ENCODE measurements at regions not wholly inside any gene's neighbourhood (a gene's known extent, or its start where the extent isn't known, plus 50 kb on each side); places are given as distances from the start of the nearest gene placed in this dataset.
"Not testable (repeated sequence)": the region's sequence is repeated elsewhere in the genome, so short reads cannot be mapped to it uniquely, and the experiment has no call there.

DNA sequence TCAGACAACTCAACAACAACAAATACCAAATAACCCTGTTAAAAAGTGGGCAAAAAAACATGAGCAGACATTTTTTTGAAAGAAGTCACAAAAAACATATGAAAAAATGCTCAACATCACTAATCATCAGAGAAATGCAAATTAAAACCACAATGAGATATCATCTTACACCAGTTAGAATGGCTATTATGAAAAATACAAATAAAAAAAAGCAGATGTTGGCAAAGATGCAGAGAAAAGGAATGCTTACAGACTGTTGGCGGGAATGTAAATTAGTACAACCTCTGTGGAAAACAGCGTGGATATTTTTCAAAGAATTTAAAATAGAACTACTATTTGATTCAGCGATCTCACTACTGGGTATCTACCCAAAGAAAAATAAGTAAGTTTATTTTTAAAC, 114.0 kb downstream of the SLC38A4 start:
- DNase-seq = no peak

DNA sequence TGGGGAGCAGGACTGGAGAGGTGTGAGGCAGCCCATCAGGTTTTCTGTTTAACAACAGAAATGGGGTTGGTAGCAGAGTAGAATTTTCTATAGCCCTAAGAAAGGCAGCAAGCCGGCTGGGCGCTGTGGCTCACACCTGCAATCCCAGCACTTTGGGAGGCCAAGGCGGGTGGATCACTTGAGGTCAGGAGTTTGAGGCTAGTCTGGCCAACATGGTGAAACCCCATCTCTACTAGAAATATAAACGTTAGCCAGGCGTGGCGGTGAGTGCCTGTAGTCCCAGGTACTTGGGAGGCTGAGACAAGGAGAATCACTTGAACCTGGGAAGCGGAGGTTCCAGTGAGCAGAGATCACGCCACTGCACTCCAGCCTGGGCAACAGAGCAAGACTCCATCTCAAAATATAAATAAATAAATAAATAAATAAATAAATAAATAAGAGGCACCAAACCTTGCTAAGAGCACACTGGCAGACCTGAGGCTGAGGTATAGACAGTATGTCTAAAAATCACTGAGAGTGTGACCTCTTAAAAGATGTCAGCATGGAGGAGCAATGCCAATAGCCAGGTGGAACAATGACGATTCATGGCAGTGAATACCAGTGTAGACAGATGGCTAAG, 115.6 kb downstream of the SLC38A4 start:
- no peak for DNase-seq

DNA sequence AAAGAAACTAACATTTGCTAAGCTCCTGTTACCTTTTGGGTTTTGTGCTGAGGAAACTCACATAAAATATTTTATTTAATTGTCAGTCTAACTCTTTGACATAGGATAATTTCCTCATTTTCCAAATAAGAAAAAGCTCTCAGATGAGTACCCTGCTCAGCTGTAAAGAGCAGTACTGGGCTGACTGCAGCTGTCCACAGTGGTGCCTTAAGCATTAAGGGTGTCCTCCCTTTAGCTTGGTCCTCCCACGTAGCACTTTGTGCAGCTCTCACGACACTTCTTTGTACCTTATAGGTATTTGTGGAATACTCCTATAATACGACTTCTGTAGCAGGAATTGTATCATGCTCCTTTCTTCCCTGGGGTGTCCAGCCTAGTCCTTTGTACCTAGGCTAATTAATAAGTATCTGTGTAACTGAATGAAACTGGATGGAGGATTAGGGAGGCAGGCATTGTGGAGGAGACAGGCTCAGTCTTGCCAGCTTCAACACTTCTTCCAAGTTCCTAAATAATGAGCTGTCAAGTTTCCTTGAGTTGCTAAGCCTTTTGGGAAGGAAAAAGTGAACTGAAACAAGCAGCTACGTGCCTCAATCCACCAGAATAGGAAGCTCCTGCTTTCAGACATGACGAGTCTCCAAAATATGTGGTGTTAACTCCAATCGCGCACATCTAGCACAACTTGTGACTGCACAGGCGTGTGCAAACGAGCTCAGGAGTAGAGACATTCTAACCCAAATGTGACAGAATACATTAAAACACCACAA, 123.0 kb downstream of the SLC38A4 start:
- DNase-seq = peak; percentile 9 to 35

DNA sequence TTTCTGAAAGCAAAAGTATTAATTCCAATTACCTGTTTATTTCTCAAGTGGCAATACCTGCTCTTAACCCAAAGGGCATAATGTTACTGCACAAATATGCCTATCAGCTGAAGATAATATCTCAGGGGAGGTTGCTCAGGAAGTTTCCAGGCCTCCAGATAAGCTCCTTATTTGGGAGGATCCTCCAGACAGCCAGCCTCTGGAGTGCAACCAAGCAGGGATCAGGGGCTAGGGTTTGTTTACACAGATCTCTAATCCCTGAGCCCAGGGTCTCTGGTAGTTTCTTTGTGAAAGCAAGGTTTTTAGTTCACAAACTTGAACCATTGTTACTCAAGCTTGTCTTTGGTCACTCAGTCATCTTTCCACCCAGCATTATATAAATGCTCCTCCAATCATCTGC, 124.4 kb downstream of the SLC38A4 start:
- no peak for DNase-seq

DNA sequence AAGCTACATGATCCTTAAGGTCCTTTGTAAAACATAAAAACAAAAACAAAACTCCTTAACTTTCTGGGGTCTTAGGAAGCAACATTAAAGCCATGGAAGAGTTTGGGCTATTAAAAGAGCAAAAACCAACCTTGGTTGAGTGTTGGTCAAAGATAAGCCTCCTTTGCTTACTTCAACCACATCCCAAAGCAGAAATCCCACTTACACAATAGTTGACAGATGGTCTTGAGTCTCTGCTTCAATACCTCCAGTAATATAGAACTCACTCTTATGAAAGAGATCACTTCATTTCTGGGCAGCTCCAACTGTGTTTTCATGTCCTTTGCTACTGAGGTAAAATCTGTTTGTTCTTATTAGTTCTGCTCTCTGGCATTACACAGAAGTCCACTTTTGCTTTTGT, 125.8 kb downstream of the SLC38A4 start:
- no peak for DNase-seq

DNA sequence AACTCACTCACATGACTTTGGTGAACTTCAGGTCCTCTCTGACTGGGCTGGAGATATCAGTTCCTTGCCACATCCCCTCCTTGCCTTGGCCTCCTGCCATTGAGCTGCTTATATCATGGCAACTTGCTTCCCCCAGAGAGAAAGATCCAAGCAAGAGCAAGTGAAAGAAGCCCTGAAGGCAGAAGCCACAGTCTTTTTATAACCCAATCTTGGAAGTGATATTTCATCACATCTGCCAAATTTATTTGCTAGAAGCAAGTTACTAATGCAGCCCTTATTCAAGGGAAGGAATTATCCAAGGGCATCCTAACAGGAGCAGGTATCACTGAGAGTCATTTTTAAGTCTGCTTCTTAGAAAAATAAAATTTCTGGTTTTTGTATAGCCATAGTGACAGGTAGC, 127.8 kb downstream of the SLC38A4 start:
- no peak for DNase-seq

DNA sequence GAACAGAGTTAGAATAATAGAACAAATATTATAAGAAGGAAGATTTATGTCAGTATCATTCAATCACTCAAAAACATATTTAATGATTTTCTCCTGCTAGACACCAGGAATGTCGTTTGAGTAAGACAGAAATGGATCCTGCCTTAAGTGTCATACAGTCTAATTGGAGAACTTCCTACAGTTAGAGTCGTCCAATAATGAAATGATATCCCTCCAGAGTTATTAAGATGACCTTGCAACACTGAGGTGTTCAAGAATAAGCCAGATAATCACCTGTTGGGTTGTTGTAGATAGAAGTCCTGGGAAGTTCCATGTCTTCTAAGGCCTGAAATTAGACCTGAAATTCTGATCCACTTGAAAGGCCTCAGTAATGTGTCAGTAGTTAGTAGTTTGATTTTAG, 132.3 kb downstream of the SLC38A4 start:
- DNase-seq = no peak

DNA sequence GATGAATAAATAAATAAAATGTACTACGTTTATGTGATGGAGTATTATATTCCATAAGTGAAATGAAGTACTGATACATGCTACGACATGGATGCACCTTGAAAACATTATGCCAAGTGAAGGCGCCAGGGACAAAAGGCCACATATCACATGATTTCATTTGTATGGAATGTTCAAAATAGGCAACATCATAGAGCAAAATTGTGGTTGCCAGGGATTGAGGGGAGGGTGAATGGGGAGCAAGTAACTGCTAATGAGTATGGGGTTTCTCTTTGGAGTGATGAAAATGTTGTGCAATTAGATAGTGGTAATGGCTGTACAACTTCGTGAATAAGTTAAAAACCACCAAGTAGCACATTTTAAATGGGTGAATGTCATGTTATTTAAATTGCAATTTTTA, 132.8 kb downstream of the SLC38A4 start:
- no peak for DNase-seq

DNA sequence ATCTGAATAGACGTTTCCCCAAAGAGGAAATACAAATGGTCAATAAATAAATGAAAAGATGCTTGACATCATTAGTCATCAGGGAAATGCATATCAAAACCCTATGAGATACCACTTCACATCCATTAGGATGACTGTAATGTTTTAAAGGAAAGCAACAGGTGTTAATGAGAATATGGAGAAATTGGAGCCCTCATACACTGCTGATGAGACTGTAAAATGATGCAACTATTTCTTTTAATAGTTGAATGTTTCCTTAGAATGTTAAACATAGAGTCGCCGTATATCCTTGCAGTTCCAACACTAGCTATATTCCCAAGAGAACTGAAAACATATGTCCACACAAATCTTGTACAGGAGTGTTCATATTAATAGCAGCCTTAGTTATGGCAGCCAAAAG, 133.2 kb downstream of the SLC38A4 start:
- DNase-seq = no peak

DNA sequence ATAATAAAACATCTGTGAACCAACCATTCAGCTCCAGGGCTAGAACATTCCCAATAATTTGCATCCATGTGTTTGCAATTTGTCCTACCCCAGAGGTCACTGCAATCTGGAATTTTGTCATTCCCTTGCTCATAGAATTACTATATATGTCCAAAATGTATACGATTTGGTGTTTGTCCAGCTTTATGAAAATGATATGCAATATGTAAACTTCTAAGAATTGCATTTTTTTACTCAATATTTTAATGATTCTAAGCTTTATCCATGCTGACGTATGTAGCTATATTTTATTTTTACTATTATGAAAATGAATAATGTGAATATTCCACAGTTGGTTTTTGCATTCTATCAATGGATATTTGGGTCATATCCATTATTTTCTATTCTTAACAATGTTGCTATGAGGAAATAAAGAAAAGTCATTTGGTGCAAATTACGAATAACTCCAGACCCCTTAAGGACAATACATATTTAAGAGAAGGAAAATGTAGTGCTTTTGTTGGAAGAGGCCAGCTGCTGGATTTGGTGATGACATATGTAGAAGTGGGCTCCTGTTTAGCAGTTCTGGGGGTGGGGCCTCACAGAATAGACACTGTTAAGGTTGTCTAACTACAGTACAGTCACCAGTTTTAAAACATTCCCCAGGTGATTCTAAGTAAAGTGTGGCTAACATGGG, 139.4 kb downstream of the SLC38A4 start:
- DNase-seq = no peak

DNA sequence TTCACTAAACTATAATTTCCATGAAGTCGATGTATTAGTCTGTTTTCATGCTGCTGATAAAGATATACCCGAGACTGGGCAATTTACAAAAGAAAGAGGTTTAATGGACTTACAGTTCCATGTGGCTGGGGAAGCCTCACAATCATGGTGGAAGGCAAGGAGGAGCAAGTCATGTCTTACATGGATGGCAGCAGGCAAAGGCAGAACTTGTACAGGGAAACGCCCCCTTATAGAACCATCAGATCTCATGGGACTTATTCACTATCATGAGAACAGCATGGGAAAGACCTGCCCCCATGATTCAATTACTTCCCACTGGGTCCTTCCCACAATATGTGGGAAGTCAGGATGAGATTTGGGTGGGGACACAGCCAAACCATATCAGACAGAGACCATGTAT, 141.6 kb downstream of the SLC38A4 start:
- not testable (repeated sequence) for DNase-seq

DNA sequence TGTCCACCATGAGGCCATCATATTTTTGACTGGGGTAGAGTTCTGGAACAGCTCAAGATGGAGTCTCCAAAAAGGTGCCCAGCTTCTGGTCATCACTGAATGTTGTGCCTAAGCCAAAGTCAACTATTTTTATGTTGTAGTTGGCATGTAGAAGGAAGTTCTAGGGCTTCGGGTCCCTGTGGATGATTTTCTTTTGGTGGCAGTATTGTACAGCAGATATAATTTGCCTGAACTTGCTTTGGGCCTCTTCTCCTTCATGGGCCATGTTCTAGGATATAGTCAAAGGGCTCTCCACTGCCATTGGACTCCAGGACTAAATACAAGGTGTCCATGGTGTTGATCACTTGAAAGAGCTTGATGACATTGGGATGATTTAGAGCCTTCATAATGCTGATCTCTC, 143.6 kb downstream of the SLC38A4 start:
- DNase-seq = no peak

DNA sequence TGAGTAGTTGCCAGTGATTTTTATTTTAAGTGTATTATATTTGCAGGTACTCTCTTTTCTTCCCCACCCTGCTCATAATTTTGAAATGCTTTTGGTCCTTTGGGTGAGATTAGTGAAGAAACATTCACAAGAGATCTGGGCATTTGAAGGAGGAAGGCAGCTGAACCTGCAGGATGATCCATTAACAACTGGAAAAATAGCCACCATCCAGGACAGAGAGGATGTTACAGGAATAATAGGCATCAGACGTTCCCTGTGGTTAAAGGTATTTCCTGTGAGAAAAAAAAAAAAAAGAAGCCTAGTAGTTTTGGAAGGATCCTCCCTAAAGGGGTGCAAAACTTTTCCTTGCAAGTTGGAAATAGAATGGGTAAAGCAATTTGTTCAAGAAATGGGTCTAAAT, 145.3 kb downstream of the SLC38A4 start:
- no peak for DNase-seq

DNA sequence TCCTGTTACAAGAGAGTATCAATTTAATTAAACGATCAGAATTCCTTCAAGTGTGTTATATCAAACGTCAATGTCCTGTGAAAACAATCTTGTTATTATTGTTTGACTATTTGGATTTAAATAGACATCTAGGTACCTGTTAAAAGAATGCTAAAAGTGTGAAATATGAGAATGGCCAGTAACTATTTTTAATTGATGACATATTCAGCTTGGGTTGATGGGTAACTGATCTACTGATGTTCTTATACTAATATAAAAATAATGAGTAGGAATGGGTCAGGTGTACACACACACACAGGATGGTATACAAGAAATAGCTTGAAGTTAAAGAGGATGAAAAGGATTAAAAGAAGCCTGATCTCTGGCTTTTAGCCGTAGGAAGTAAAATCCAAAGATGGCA, 146.0 kb downstream of the SLC38A4 start:
- no peak for DNase-seq

DNA sequence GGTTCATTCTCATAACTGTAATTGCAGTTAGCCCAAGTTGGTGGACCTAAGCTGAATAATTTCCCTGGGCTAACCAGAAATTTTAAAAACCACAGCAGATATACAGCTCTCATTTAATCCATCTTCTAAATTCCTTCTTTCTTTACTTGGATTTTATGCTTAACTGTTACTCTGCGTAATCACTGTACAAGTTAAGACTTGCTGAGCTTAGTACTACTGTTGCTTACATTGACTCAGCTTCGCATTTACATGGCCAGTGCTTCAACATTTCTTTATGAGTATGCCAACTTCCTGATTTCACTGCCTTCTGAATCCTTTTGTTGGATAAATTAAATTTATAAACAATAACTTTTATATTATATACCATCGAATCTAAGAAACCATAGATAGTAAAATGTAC, 147.4 kb downstream of the SLC38A4 start:
- DNase-seq = no peak

DNA sequence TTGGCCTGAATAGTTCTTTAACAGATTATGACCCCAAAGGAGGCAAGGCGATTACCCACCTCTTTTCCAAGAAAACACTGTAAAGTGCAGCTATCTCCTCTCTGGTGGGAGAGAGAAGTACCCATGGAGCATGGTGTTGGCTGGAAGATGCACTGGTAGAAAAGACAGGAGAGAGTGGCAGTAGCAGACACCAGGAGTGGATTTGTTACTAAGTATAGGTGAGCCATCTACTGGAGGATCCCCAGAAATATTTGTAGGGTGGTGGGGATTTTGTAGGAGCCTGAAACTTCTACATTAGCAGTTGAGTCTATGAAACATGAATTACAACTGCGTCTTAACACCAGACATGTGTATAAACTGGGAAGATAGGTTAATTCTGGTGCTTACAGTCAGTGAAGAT, 148.0 kb downstream of the SLC38A4 start:
- DNase-seq = no peak

DNA sequence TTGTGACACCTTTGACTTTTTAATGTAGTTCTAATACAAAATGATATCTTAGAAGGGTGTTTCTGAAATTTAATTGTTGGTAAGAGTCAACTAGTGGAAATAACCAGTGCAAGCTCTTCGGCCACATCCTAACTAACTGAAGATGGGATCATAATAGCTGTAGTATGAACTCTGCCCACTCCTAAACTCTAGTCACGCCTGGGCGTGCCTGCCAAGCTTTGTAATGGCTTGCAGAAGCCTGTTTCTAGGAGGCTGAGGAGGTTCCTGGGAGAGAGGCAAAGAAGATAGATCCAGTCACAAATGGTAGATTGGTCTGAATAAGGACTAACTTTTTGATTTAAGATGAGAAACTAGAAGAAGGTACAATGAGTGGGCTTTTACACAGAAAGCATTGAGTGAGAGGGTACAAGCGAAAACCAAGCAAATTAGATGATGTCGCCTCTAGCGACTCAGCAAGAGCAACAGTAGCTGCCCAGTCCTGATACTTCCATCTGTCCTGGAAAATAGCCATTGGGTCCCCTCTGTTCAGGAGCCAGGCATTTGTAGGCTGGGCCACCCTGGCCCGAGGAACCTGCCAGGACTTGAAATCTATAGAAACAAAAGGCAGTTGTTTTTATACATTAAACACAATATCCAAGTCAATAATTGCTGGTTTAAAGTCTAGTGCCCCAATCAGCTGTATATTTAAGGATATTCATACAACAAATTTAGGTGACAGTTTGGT, 148.8 kb downstream of the SLC38A4 start:
- DNase-seq = no peak

DNA sequence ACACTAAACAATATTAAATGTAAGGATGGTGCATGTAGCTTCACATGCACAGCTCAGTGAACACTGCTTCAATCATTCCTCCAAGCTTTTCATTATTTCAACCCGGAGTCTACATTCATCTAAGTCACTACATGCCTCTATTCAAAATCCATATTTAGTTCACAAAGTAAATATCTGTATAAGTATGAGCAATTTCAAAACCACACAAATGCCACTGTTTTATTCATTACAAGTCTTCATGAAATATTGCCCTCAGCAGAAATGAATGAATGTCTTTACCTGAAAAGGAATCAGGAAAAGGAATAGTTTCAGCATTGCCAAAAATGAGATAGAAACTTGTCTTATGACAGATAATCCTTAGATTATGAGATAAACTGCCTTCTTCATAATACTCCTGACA, 149.4 kb downstream of the SLC38A4 start:
- DNase-seq = no peak

DNA sequence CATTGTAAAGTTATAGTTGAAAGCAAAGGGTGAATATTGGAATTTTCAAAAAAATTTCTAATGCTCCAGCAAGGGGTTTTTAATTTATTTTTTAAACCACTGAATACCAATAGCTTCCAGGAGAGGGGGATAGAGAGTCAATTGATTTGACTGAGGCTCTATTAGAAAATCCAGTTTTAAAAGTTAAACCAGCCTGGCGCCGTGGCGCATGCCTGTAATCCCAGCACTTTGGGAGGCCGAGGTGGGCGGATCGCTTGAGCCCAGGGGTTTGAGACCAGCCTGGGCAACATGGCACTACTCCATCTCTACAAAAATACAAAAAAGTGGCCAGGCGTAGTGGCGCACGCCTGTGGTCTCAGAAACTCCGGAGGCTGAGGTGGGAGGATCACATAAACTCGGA, 150.1 kb downstream of the SLC38A4 start:
- DNase-seq = peak; percentile 35 to 63

DNA sequence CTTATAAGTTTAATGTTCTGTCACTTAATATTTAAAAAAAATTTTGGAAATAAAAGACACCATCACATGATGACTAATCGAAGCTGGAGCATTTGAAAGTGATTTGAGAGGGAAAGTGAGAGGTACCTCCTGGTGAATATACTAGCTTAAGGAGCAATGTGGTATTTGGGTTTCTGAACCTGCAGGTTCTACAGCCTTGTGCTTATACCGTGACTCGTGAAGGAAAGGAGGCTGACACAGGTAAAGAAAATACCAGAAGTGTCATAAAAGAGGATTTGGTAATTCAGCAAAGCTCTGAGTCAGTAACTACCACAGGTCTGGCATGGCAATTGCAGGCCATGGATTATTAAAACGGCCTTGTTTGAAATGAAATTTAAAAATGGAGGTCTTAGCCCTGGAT, 151.0 kb downstream of the SLC38A4 start:
- DNase-seq = no peak

DNA sequence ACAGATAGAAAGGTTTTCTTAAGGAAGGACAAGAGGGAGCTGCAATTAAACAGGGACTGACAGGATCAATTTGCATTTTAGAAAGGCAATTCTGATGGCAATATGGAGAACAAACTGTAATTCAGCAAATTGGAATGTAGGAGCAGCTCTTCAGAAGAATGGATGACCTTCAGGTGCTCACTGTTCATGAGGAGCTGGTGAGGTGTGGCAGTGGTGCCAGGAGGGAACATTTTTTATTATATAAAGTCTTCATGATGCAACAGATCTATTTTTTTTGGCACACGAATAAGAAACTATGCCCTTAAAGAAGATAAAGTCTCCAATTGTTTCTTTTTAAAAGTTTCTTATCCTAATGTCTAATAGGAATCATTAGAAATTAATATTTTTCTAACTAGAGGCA, 151.7 kb downstream of the SLC38A4 start:
- no peak for DNase-seq

DNA sequence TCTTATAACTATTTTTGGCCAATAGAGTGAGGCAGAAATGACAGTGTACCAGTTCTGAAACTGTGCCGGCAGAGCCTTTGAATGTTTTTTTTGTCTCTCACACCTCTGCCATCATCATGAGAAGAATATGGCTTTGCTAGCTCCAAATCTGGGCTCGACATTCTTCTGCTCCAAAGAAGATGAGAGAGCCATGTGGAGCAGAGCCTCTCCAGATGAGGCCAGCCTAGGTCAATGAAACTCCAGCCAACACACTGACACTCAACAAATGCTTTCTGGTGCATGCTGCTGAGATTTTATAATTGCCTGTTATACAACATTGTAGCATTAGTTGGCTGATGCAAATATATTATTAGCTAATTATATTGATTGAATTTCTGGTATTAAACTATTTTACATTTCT, 154.7 kb downstream of the SLC38A4 start:
- no peak for DNase-seq

DNA sequence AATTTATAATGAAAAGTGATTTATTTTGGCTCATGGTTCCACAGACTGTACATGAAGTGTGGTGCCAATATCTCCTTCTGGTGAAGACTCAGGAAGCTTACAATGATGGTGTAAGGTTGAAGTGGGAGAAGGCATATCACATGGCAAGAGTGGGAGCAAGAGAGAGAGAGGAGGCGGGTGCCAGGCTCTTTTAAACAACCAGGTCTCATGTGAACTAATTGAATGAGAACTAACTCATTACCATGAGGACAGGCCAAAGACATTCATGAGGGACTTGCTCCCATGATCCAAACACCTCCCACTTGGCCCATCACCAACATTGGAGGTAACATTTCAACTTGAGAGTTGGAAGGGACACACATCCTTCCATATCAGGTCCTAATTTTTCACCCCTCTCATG, 155.2 kb downstream of the SLC38A4 start:
- DNase-seq = peak; percentile 46 to 73

DNA sequence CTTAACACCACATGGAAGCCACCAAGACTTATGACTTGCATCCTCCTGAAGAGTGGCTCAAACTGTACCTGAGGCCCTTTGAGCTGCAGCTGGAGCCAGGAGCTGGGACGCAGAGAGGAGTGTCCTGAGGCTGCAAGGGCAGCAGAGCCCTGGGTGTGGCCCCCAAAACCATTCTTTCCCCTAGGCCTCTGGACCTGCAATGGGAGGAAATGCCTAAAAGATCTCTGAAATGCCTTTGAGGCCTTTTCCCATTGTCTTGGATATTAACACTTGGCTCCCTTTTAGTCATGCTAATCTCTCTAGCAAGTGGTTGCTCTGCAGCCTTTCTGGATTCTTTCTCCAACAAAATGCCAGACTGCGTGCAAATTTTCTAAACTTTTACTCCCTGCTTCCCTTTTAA, 156.1 kb downstream of the SLC38A4 start:
- DNase-seq = no peak
